ENCODE measurements at regions not wholly inside any gene's neighbourhood (a gene's known extent, or its start where the extent isn't known, plus 50 kb on each side); places are given as distances from the start of the nearest gene placed in this dataset.
"Not testable (repeated sequence)": the region's sequence is repeated elsewhere in the genome, so short reads cannot be mapped to it uniquely, and the experiment has no call there.

- no peak for DNase-seq
These were observed 102.8 kb downstream of the PLK2 start for GRCh38 chr5:58357121-58357520.

DNA sequence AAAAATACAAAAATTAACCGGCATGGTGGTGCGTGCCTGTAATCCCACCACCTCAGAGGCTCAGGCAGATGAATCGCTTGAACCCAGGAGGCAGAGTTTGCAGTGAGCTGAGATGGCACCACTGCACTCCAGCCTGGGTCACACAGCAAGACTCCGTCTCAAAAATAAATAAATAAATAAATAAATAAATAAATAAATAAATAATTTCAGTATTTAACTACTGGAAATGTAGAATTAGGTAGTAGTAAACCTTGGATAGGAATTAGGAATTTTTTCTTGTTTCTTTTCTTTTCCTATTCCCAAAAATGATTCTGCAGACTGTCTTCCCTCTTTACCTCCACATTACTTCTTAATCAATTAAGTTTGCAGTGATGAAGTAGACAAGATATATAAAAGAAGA, 103.2 kb downstream of the PLK2 start:
- DNase-seq, result no peak

DNA sequence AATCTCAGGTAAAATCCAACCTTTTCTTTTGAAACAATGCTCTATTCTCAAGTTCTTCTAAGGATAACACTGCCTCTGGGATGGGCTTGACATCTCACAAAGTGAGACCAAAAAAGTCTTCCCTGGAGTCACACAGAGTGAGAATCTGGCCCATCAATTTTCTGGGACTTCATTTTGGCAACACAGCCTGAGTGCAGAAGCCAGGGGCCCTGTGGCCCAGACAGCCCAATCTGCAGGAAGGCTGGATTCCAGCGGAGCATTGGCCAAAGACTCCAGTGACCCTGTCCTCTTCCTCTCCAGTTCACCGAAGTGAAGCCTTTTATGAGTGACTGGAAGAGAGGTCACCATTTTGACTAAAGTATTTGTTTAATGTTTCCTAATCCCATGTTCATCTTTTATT, 105.1 kb downstream of the PLK2 start:
- no peak for DNase-seq

DNA sequence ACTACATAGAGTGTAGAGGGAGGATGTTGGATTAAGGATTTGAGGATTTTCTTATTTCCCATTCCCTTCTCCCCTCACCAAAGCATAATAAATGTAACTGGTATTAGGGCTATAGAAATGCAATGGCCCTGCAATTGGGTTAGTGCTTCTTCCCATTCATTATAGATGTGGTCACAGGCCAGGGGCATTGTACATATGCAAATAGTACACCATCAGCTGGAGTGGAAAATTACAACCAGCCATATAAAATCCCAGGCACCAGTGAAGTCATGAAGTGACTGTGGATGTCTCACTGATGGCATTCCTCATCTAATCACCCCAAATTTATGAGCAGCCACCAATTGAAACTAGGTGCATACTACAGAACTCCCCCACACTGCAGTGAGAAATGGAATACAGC, 105.9 kb downstream of the PLK2 start:
- no peak for DNase-seq

DNA sequence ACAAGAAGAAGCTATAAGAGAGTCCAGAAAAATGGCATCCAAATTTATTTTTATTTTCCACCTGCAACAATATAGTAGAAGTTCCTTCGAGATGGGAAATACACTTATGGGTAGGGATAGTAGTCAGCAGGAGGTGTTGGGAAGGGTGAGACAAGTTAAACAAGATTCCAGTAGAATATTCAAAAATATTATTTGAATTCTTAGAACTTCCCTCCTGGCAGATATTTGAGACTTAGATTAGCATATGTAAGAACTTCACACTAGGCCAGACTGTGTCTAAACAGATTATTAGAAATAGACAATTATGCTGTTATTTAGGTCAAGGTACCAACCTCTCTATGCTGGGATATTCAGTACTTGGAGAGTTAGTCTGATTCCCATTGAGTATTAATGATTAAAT, 108.7 kb downstream of the PLK2 start:
- no peak for DNase-seq

GRCh38 chr5:58348996-58349728, 110.7 kb downstream of the PLK2 start:
- DNase-seq, result no peak

DNA sequence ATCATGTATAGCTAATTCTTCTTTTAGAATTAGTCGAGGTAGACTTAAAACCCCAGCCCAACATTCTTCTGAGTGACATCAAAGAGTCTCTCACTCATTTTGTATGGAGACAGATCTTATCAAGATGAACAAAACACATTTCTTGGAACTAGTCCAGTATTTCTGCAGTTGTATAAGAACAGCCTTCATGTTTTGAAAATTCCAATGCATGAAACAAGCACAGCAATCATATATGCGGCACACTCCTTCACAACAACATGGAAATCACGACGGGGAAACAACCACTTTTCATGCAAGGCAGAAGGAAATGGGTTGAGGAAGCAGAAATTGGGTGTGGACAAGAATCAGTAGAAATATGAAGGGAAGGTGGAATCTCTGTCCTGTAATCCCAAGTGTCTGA, 113.8 kb downstream of the PLK2 start:
- no peak for DNase-seq

DNA sequence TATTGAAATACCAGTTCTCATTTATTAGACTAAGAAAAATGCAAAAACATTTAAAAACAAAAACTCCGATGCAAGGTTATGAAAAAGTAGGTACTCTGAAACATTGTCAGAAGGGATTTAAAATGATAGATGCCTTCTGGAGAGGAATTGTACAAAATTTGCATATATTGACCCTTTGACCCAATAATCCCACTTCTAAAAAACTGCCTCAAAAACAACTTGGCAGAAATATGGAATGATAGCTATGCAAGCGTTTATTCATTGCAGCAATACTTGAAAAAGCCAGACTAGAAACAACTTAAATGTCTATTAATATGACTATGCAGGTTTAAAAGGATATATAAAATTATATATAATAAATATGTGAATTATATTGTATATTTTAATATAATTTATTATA, 118.4 kb downstream of the PLK2 start:
- DNase-seq, result no peak

DNA sequence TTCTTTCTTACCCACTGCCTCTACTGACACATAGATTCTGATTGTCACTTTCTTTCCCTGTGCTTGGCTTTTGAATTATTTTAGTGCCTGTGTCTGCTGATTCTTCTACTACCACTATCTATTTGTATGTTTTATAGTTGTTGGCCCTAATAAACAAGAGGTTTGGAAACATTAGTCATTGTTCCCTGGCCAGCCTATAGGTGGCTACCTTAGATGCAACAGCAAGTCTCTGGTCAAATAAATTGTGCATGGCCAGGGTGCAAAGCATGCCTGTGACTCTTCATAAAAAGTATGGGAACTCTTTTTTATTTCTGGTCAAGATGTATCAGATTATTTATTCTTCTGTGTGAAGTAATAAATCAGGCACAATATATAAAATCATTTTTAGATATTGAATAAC, 124.4 kb downstream of the PLK2 start:
- no peak for DNase-seq

DNA sequence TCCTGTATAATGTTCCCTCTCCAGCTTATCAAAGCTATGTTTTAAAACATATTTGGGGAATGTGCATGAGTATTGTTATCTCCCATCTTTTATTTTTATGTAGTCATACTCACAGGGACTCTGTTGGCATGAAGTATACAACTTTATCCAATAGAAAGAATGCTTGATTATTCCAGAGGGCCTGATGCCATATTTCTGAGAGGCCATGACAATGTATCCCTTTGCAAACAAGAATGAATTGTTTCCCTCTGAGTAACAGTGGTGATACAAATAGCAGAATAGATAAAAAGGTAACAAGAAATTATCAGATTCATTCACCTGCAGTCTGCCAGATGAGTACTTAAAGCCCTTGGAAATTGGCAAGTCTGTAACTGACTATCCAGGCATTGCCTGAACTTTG, 125.9 kb downstream of the PLK2 start:
- no peak for DNase-seq

- DNase-seq, result no peak
These were observed 129.1 kb downstream of the PLK2 start for GRCh38 chr5:58330781-58331180.

- DNase-seq, result no peak
These were observed 132.6 kb downstream of the PLK2 start for GRCh38 chr5:58327289-58327688.

DNA sequence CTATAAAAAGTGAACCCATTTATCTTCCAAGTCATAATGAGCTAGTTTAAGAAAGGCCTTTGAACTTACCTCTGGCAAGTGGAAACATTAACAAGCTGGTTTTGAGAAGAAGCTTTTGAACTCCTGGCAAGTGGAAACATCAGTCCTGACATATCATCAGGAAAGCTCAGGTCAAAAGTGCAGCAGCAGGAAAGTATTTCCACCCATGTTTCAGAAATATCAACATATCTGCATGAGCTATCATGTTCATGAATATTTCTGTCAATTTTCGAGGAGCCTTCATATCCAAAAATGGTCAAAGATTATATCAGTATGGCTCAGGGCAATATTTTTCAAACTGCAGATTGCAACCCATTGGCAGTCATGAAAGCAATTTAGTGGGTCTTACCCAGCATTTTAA, 133.9 kb downstream of the PLK2 start:
- DNase-seq, result no peak

DNA sequence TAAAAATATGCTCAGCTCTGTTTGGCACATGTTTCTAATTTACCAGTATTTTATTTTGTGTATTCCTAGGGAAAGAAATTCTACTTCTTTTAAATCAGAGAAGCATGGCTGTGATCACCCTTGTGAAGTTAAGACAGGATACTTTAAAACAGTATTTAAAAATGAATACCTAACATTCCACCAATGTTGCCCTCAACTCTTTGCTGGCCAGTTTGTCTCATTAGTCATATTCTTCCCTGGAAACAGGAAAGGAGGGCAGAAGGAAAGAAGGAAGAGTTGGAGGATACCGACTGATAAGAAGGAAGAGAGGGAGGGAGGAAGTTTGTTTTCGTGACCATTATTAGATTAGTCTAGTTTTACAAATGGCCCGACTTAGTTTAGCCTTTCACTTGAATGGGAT, 137.4 kb downstream of the PLK2 start:
- DNase-seq, result no peak

GRCh38 chr5:58318468-58318867, 141.4 kb downstream of the PLK2 start:
- DNase-seq, result no peak

DNA sequence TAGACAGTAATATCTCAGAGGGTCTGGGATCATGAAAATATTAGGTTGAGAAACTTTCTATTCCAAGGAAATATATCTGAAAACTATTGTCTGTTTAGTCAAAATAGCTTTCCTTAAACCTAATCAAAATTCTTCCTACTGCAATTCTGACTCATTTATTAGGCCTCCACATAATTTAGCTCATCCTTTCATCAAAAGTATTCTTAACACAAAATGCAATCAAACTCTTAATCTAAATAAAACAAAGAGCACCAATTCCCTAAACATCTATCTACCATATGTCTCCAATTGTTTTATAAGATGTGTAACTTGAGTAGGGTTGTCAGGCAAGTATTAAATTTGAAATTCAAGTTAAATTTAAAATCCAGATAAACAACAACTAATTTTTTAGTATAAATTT, 142.1 kb downstream of the PLK2 start:
- no peak for DNase-seq

DNA sequence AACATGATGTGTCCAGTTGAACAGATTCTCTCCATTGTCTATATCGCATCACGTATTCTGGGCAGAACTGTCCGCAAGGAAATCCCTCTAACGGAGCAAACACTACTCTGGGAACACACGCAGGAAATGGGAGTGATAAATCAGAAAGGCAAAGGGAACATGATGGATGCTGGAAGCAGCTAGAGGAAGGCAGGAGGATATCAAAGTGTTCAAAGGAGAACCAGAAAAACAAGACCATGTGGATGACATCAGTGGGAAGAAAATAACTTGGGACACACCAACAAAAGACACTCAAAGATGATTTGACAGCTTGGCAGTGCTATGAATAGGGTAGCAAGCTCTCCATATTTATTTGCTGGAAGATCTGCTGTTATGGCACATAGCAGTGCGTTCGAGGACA, 142.9 kb downstream of the PLK2 start:
- no peak for DNase-seq

GRCh38 chr5:58315794-58316193, 144.1 kb downstream of the PLK2 start:
- no peak for DNase-seq

DNA sequence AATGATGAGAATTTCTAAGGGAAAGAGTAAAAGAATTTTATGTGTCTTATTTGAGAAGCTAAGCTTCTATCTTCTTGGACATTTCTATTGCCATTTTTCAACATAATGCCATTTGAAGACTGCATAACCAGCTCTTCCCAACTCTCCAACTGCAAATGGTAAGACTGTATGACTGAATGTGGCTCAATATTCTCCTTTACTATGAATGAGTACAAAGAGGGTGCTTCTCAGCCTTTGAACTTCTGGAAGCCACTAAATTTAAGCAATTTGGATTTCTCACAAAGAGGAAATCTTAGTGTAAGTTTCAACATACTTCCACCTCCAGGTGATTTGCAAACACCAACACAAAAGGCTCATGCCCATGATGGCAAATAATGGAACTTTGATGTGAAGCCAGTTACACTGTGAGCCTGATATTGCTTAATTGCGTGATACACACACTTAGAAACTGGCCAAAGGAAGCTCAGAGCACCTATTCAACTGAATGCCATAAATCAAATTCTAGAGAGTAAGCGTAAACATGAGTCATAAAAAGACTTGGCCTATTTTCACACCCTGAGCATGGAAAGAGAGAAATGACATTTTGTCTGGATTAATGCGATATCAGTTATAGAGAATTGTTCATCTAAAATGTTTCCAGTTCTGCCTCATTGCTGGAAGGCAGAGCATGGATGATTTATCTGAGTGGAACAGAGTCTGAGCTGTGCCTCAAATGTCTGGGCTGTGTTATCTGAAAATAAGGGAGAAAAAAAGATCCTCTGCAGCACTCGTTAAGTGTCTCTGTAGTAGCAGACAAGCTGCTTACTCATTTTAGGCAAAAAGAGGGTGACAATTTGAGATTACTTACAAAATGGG, 145.3 kb downstream of the PLK2 start:
- DNase-seq, result no peak

DNA sequence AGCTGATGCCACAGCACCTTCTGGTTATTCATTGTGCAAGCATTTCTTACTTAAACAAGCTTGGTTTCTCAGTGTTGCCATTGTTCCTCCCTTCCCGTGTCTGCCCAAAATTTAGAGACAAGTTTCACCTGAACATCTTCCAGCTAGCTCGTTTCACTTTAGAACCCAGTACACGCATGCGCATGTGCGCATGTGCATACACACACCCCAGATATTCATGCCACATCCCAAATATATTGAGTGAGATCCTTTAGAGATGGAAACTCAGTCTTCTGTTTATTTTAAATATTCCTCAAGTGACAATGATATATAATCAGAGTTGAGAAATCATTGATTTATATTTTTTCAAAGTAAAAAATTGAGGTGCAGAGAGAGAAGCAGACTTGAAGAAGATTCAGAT, 147.6 kb downstream of the PLK2 start:
- no peak for DNase-seq

- no peak for DNase-seq
These were observed 148.4 kb downstream of the PLK2 start for GRCh38 chr5:58311526-58311925.

DNA sequence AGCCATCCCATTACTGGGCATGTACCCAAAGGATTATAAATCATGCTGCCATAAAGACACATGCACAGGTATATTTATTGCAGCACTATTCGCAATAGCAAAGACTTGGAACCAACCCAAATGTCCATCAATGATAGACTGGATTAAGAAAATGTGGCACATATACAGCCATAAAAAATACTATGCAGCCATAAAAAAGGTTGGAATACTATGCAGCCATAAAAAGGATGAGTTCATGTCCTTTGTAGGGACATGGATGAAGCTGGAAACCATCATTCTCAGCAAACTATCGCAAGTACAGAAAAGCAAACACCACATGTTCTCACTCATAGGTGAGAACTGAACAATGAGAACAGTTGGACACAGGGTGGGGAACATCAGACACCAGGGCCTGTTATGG, 151.5 kb downstream of the PLK2 start:
- DNase-seq, result not testable (repeated sequence)

- DNase-seq, result no peak
These were observed 159.5 kb downstream of the PLK2 start for GRCh38 chr5:58300346-58300895.

- no peak for DNase-seq
These were observed 160.6 kb downstream of the PLK2 start for GRCh38 chr5:58299256-58299655.

Measured in NCI-H187 treated with DMSO at 0.1 percent for 48 hours (cell line).